Endothelial cell of umbilical vein (primary cell): ENCODE measurements at regions not wholly inside any gene's neighbourhood (a gene's known extent, or its start where the extent isn't known, plus 50 kb on each side); places are given as distances from the start of the nearest gene placed in this dataset.

Source experiments
- BruUV-seq: library from RNA; stranded (reverse); fragments of 400-500 nt; replicated peaks from 2 replicates; lab custom pipeline; 2021; lab: Mats Ljungman, UMichigan
- CTCF ChIA-PET: fragments of 300-600, 350-600 bp; sonication (Branson Sonifier 250); formaldehyde crosslinking; loops from one replicate; lab custom pipeline; 2021; ENCODE audit warnings: antibody characterized with exemption, inconsistent platforms; lab: Charles Lee
- POLR2A ChIA-PET: fragments of 300-600, 350-600 bp; sonication (Branson Sonifier 250); formaldehyde crosslinking; loops from one replicate; lab custom pipeline; 2021; ENCODE audit warnings: antibody characterized with exemption, inconsistent platforms; lab: Charles Lee
- DNase-seq: peaks from one replicate; pipeline ENCODE4 v3.0.0-alpha.2; 2011; ENCODE audit warnings: low read depth, low spot score
- FAIRE-seq: peaks from 2 replicates; lab custom pipeline; 2011; peaks lifted over from hg19 to GRCh38; lab: Jason Lieb, UNC
- H2AFZ ChIP-seq: 2 replicates; pipeline ENCODE4 v1.6.0; 2012; ENCODE audit warnings: low read depth, low read length, control low read depth, inconsistent platforms
- H3K27ac ChIP-seq: 2 replicates; pipeline ENCODE4 v1.5.1; 2011; ENCODE audit warnings: low read depth, mild to moderate bottlenecking, control low read depth, low read length, moderate library complexity; ENCODE audit not compliant: insufficient read depth
- H3K27me3 ChIP-seq, 2 experiments: 2 replicates each; pipeline versions ENCODE4 v1.6.0 to v1.6.1; 2011; ENCODE audit warnings: low read length in 2 of 2, mixed read lengths in 1 of 2; ENCODE audit not compliant: control insufficient read depth in 2 of 2, insufficient read depth in 2 of 2
- H3K36me3 ChIP-seq, 2 experiments: 2 replicates in 1 of 2; 3 replicates in 1 of 2; pipeline ENCODE4 v1.5.1; 2011; ENCODE audit warnings: low read length in 2 of 2, mild to moderate bottlenecking in 1 of 2, moderate library complexity in 1 of 2; ENCODE audit not compliant: control insufficient read depth in 2 of 2, insufficient read depth in 2 of 2; ENCODE audit errors: extremely low read depth in 1 of 2
- H3K4me1 ChIP-seq: 3 replicates; pipeline ENCODE4 v1.5.1; 2011; ENCODE audit warnings: mild to moderate bottlenecking, low read length; ENCODE audit not compliant: control insufficient read depth, insufficient read depth; ENCODE audit errors: extremely low read depth
- H3K4me2 ChIP-seq: 2 replicates; pipeline ENCODE4 v1.6.1; 2011; ENCODE audit warnings: low read length, control low read depth, mixed read lengths; ENCODE audit not compliant: insufficient read depth
- H3K4me3 ChIP-seq, 3 experiments: fragments of 200-600 bp in 1 of 3; sonication (generic), shearing (Covaris generic) in 1 of 3; replicated peaks in 1 of 3; 2 replicates each; pipeline ENCODE4 v1.5.1; 2011 to 2016; ENCODE audit warnings: control low read depth in 3 of 3, low read length in 3 of 3, mild to moderate bottlenecking in 2 of 3, inconsistent platforms in 1 of 3, low read depth in 1 of 3, moderate library complexity in 1 of 3; ENCODE audit not compliant: insufficient read depth in 1 of 3
- H3K79me2 ChIP-seq: 2 replicates; pipeline ENCODE4 v1.6.0; 2012; ENCODE audit warnings: low read length, inconsistent platforms; ENCODE audit not compliant: control insufficient read depth, insufficient read depth
- H3K9ac ChIP-seq: replicated peaks from 2 replicates; pipeline ENCODE3; 2011; ENCODE audit warnings: low read length, control low read depth; ENCODE audit not compliant: insufficient read depth; ENCODE audit errors: extremely low read depth
- H3K9me1 ChIP-seq: replicated peaks from 3 replicates; pipeline ENCODE4 v1.6.0; 2011; ENCODE audit warnings: mild to moderate bottlenecking, low read length; ENCODE audit not compliant: control insufficient read depth, insufficient read depth; ENCODE audit errors: extremely low read depth
- H3K9me3 ChIP-seq: replicated peaks from 2 replicates; pipeline ENCODE4 v1.5.1; 2012; ENCODE audit warnings: low read length, inconsistent platforms; ENCODE audit not compliant: control insufficient read depth, insufficient read depth
- H4K20me1 ChIP-seq: replicated peaks from 2 replicates; pipeline ENCODE3; 2011; ENCODE audit warnings: mild to moderate bottlenecking, low read length; ENCODE audit not compliant: control insufficient read depth, insufficient read depth; ENCODE audit errors: extremely low read depth
- CTCF ChIP-seq, 2 donors: IDR thresholded peaks; 1 replicate in 1 of 2; 2 replicates in 1 of 2; pipeline ENCODE4 v1.5.1; 2011; ENCODE audit warnings: low read length in 2 of 2, mild to moderate bottlenecking in 2 of 2, moderate library complexity in 2 of 2, control low read depth in 1 of 2, inconsistent platforms in 1 of 2, low read depth in 1 of 2; ENCODE audit not compliant: insufficient read depth in 1 of 2; ENCODE audit errors: extremely low read depth in 1 of 2
- EZH2 ChIP-seq: IDR thresholded peaks from 2 replicates; pipeline ENCODE4 v1.6.1; 2012; ENCODE audit warnings: borderline replicate concordance, low read depth, mild to moderate bottlenecking, moderate library complexity, low read length, inconsistent platforms; ENCODE audit not compliant: severe bottlenecking
- FOS ChIP-seq: IDR thresholded peaks from 2 replicates; pipeline ENCODE4 v1.6.1; 2011; ENCODE audit warnings: mild to moderate bottlenecking, low read length, moderate library complexity, borderline replicate concordance; ENCODE audit not compliant: insufficient read depth
- GATA2 ChIP-seq: IDR thresholded peaks from 2 replicates; pipeline ENCODE4 v1.7.0; 2011; ENCODE audit warnings: low read depth, mild to moderate bottlenecking, moderate library complexity, mixed read lengths, low read length; ENCODE audit not compliant: insufficient read length, insufficient read depth
- JUN ChIP-seq: IDR thresholded peaks from 2 replicates; pipeline ENCODE4 v1.6.1; 2011; ENCODE audit warnings: borderline replicate concordance, low read depth; ENCODE audit not compliant: insufficient read length, insufficient read depth
- MYC ChIP-seq: IDR thresholded peaks from one replicate; pipeline ENCODE4 v1.6.1; 2011; ENCODE audit warnings: mild to moderate bottlenecking, low read depth, low read length
- POLR2A ChIP-seq: IDR thresholded peaks from 2 replicates; pipeline ENCODE4 v1.6.1; 2012; ENCODE audit warnings: low read depth, mild to moderate bottlenecking, control low read depth, low read length
- POLR2AphosphoS5 ChIP-seq: IDR thresholded peaks from 2 replicates; pipeline ENCODE4 v1.6.1; 2012; ENCODE audit warnings: low read depth, mild to moderate bottlenecking, control low read depth, low read length, moderate library complexity; ENCODE audit not compliant: insufficient read depth
- dilution Hi-C: fragments of 300-500 bp; cut with MboI; formaldehyde crosslinking; loops from one replicate; pipeline ENCODE4 v1.15.0; 2019; ENCODE audit warnings: low sequenced_read_pairs; ENCODE audit not compliant: extremely low pct_ligation_motif_present
- intact Hi-C: fragments of 100-400 bp; cut with micrococcal nuclease; formaldehyde crosslinking; loops from one replicate; pipeline ENCODE4 v1.10.0; 2022
- TF ChIP-seq, protein P1 (sequence below): IDR thresholded peaks from 2 replicates; pipeline ENCODE4 v1.6.1; 2011; ENCODE audit not compliant: insufficient read depth, insufficient read length

DNA sequence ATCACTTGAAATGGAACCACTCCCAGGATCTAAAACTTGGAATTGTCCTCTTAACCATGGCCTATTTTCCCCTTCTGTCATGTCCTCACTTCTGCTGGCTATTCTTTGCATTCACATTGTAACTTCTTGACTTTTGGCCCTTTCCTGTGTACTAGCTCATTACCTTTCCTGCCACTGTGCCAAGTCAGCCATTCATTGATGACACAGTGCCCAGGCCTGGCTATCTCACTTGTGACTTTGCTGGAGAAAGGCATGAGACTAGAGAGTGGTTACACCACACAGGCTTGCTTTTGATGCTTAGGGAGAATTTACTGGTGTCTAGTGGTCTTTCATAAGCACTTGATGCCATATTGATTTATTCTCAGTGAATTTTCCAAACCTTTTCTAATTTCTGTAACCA, 101.1 kb downstream of the NR1D2 start:
- DNase-seq: no peak
- no peak for FAIRE-seq
- no peaks in the 10 kb centered on the region for H4K20me1 ChIP-seq
- no peaks in the 10 kb centered on the region for H3K9me1 ChIP-seq
- intact Hi-C loops (no loop called here), dilution Hi-C loops (no loop called here)
- TF ChIP-seq JUN (no peak), MYC (no peak), POLR2AphosphoS5 (no peak), FOS (no peak), EZH2 (no peak), CTCF (IDR thresholded peaks at IDR 0.05; ENCODE audit: extremely low read depth in 1 of 2, insufficient read depth in 1 of 2, low read depth in 1 of 2, low read length in 2 of 2) (no peak), POLR2A (no peak), GATA2 (no peak)
- TF ChIP-seq, protein P1, sequence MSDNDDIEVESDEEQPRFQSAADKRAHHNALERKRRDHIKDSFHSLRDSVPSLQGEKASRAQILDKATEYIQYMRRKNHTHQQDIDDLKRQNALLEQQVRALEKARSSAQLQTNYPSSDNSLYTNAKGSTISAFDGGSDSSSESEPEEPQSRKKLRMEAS: no peak
- no TSS peak for BruUV-seq
- no peaks in the 10 kb centered on the region for H3K36me3 ChIP-seq
- no peak overlapping the region for H3K27ac ChIP-seq
- no peak overlapping the region for H2AFZ ChIP-seq
- no peaks in the 10 kb centered on the region for H3K4me1 ChIP-seq
- H3K27me3 ChIP-seq: peaks cover 0 to 2% of the 10 kb centered on the region in 2 experiments
- ChIA-PET CTCF (no interaction called here), POLR2A (no interaction called here)
- no peak overlapping the region for H3K4me2 ChIP-seq
- H3K9ac ChIP-seq: no peak overlapping the region
- H3K4me3 ChIP-seq: no peak overlapping the region
- no peaks in the 10 kb centered on the region for H3K9me3 ChIP-seq
- no peaks in the 10 kb centered on the region for H3K79me2 ChIP-seq
